HepG2 (cell line): ENCODE measurements at regions not wholly inside any gene's neighbourhood (a gene's known extent, or its start where the extent isn't known, plus 50 kb on each side); places are given as distances from the start of the nearest gene placed in this dataset.

Experiments
- ATAC-seq: fragments of 200-7000 bp; cut with Tn5 transposase; 3 replicates; pipeline ENCODE4 v1.9.1; 2020; ENCODE audit warnings: mild to moderate bottlenecking, moderate library complexity
- BruUV-seq: library from RNA; stranded (reverse); fragments of 400-500 nt; replicated peaks from 2 replicates; lab custom pipeline; 2021; lab: Mats Ljungman, UMichigan
- CTCF ChIA-PET: fragments of 300-600 bp; formaldehyde crosslinking; extraction: SDS; loops from one replicate; lab custom pipeline; 2021; ENCODE audit warnings: low total read pairs, inconsistent platforms, low intra/inter-chr PET ratio; lab: Yijun Ruan, JAX
- POLR2A ChIA-PET: fragments of 350-600 bp; sonication (Branson Sonifier 250); formaldehyde crosslinking; loops from one replicate; lab custom pipeline; 2020; ENCODE audit warnings: antibody characterized with exemption, inconsistent platforms; lab: Yijun Ruan, JAX
- DNase-seq: peaks from one replicate; pipeline ENCODE4 v3.0.0-alpha.2; 2015; ENCODE audit warnings: low spot score
- FAIRE-seq: peaks from 3 replicates; lab custom pipeline; 2011; peaks lifted over from hg19 to GRCh38; lab: Jason Lieb, UNC
- H2AFZ ChIP-seq: one replicate; pipeline ENCODE4 v1.6.1; 2011; ENCODE audit warnings: low read length, inconsistent platforms
- H3K27ac ChIP-seq: fragments of 300-600 bp; 3 replicates; pipeline ENCODE4 v1.8.0; 2011; ENCODE audit warnings: mixed run types, mild to moderate bottlenecking, mixed read lengths, low read length, inconsistent platforms; ENCODE audit not compliant: insufficient read depth; ENCODE audit errors: extremely low read length
- H3K27me3 ChIP-seq, 2 experiments: fragments of 200-600 bp in 1 of 2; 2 replicates in 1 of 2; 3 replicates in 1 of 2; pipeline versions ENCODE4 v1.6.0 to v1.8.0; 2011; ENCODE audit warnings: low read length in 2 of 2, mild to moderate bottlenecking in 2 of 2, moderate library complexity in 2 of 2, inconsistent platforms in 1 of 2; ENCODE audit not compliant: insufficient read depth in 2 of 2, control insufficient read depth in 1 of 2
- H3K36me3 ChIP-seq, 2 experiments: fragments of 200-600 bp in 1 of 2; replicated peaks in 1 of 2; 2 replicates in 1 of 2; 3 replicates in 1 of 2; pipeline versions ENCODE4 v1.5.1 to v1.8.0; 2011; ENCODE audit warnings: low read length in 2 of 2, inconsistent platforms in 1 of 2; ENCODE audit not compliant: insufficient read depth in 2 of 2, control insufficient read depth in 1 of 2
- H3K4me1 ChIP-seq: 2 replicates; pipeline ENCODE4 v1.5.1; 2012; ENCODE audit warnings: low read length, inconsistent platforms; ENCODE audit not compliant: insufficient read depth
- H3K4me2 ChIP-seq: 2 replicates; pipeline ENCODE4 v1.6.0; 2011; ENCODE audit warnings: low read depth, low read length, inconsistent platforms
- H3K4me3 ChIP-seq, 3 experiments: fragments of 200-600 bp in 1 of 3; sonication (generic), shearing (Covaris generic) in 1 of 3; replicated peaks in 1 of 3; 2 replicates each; pipeline ENCODE4 v1.5.1; 2011 to 2016; ENCODE audit warnings: low read length in 3 of 3, inconsistent platforms in 2 of 3, low read depth in 2 of 3, mild to moderate bottlenecking in 2 of 3, control low read depth in 1 of 3, mixed read lengths in 1 of 3; ENCODE audit not compliant: insufficient read depth in 1 of 3
- H3K79me2 ChIP-seq: one replicate; pipeline ENCODE4 v1.6.1; 2011; ENCODE audit warnings: low read length, inconsistent platforms; ENCODE audit not compliant: insufficient read depth
- H3K9ac ChIP-seq: 2 replicates; pipeline ENCODE4 v1.6.0; 2011; ENCODE audit warnings: mild to moderate bottlenecking, low read depth, low read length, inconsistent platforms; ENCODE audit not compliant: insufficient read depth
- H3K9me3 ChIP-seq: 2 replicates; pipeline ENCODE4 v1.5.1; 2012; ENCODE audit warnings: mild to moderate bottlenecking, low read length
- H4K20me1 ChIP-seq: 2 replicates; pipeline ENCODE4 v1.6.0; 2011; ENCODE audit warnings: inconsistent platforms, mild to moderate bottlenecking, low read length, moderate library complexity; ENCODE audit not compliant: insufficient read depth
- GPN1 ChIP-seq: sonication (generic); formaldehyde crosslinking; IDR thresholded peaks from 2 replicates; pipeline ENCODE4 v1.5.1; 2020; ENCODE audit warnings: missing genetic modification reagents, borderline replicate concordance
- HNRNPUL1 ChIP-seq: fragments of 200-400 bp; formaldehyde crosslinking; IDR thresholded peaks from 2 replicates; pipeline ENCODE4 v1.6.1; 2017; ENCODE audit warnings: low read depth, mild to moderate bottlenecking, low read length, moderate library complexity
- IRF2 ChIP-seq: IDR thresholded peaks from 2 replicates; pipeline ENCODE4 v1.6.1; 2018; ENCODE audit warnings: missing genetic modification reagents, missing compliant biosample characterization
- KLF11 ChIP-seq: IDR thresholded peaks from 2 replicates; pipeline ENCODE4 v1.6.1; 2016; ENCODE audit warnings: missing compliant biosample characterization
- NFE2L1 ChIP-seq: sonication (generic); formaldehyde crosslinking; IDR thresholded peaks from 2 replicates; pipeline ENCODE4 v1.4.0; 2020; ENCODE audit warnings: missing genetic modification reagents, mild to moderate bottlenecking, borderline replicate concordance
- POLR2AphosphoS5 ChIP-seq: IDR thresholded peaks from 2 replicates; pipeline ENCODE4 v1.6.1; 2012; ENCODE audit warnings: low read depth, low read length
- RFX1 ChIP-seq: fragments of 450-650 bp; IDR thresholded peaks from 2 replicates; pipeline ENCODE4 v1.6.1; 2017
- RXRB ChIP-seq: IDR thresholded peaks from 2 replicates; pipeline ENCODE4 v1.6.1; 2016; ENCODE audit warnings: borderline replicate concordance, missing genetic modification reagents, missing compliant biosample characterization
- ZBTB7B ChIP-seq: sonication (generic); formaldehyde crosslinking; IDR thresholded peaks from 2 replicates; pipeline ENCODE4 v1.4.0; 2020; ENCODE audit warnings: missing genetic modification reagents
- ZFAT ChIP-seq: sonication (generic); formaldehyde crosslinking; conservative IDR thresholded peaks from 2 replicates; pipeline ENCODE4 v1.8.1; 2023; ENCODE audit warnings: missing genetic modification reagents, inconsistent platforms
- ZFP41 ChIP-seq: sonication (generic); formaldehyde crosslinking; IDR thresholded peaks from 2 replicates; pipeline ENCODE4 v1.4.0; 2020; ENCODE audit warnings: mild to moderate bottlenecking, missing genetic modification reagents, borderline replicate concordance
- ZNF24 ChIP-seq: fragments of 450-650 bp; IDR thresholded peaks from 2 replicates; pipeline ENCODE4 v1.6.1; 2017; ENCODE audit warnings: antibody characterized with exemption, mild to moderate bottlenecking
- ZNF251 ChIP-seq: sonication (generic); formaldehyde crosslinking; IDR thresholded peaks from 2 replicates; pipeline ENCODE4 v1.9.0; 2021; ENCODE audit warnings: mild to moderate bottlenecking, missing genetic modification reagents
- ZNF260 ChIP-seq: sonication (generic); formaldehyde crosslinking; IDR thresholded peaks from 2 replicates; pipeline ENCODE4 v1.4.0; 2020; ENCODE audit warnings: missing genetic modification reagents, low read depth, mild to moderate bottlenecking, borderline replicate concordance
- ZNF337 ChIP-seq: sonication (generic); formaldehyde crosslinking; IDR thresholded peaks from 2 replicates; pipeline ENCODE4 v1.5.1; 2020; ENCODE audit warnings: missing genetic modification reagents, low read depth, mild to moderate bottlenecking, borderline replicate concordance
- ZNF713 ChIP-seq: sonication (generic); formaldehyde crosslinking; IDR thresholded peaks from 2 replicates; pipeline ENCODE4 v1.4.0; 2020; ENCODE audit warnings: mild to moderate bottlenecking, missing genetic modification reagents
- ZNF746 ChIP-seq: sonication (generic); formaldehyde crosslinking; IDR thresholded peaks from 2 replicates; pipeline ENCODE4 v1.8.0; 2022; ENCODE audit warnings: mild to moderate bottlenecking, missing genetic modification reagents
- WGBS: methylation state at CpG from one replicate; pipeline ENCODE4 v1.1.6; 2017; ENCODE audit warnings: low lambda C conversion rate; 5-methylcytosine and 5-hydroxymethylcytosine counted together
- in situ Hi-C: cut with HindIII; loops from 2 replicates; pipeline ENCODE4 v1.10.0; 2017; ENCODE audit warnings: low pct_unique_long_range_greater_than_20kb; ENCODE audit not compliant: extremely low pct_ligation_motif_present
- intact Hi-C: fragments of 100-400 bp; cut with micrococcal nuclease; formaldehyde crosslinking; loops from one replicate; pipeline ENCODE4 v1.10.0; 2022; ENCODE audit not compliant: unreplicated experiment

DNA sequence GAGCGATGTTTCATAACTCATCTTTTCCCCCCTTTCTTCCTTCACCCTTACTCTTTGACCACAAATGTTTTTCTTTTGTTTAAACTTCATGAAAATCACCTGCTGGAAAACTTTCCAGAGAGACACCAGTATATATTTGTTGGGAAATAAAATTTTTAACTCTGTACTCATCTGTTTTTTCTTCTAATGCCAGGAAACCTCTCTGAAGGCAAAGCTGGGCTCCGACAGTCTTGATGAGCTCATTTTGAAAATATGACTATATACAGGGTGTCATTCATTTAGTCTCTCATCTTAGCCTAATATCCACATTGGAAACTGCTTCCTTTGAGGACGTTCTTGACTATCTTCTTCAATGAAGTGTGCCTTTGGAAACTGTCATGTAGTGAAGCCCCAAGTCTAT lies 339.6 kb upstream of the ROBO2 start:
- 25% methylated on average over 3 of the region's 3 CpGs for WGBS
- CTCF ChIA-PET, result no interaction called here
- FAIRE-seq (no peak), DNase-seq (no peak), ATAC-seq (no peak)
- Histone ChIP-seq H2AFZ (no peak overlapping the region), H3K36me3 (no peaks in the 10 kb centered on the region), H3K27ac (no peak overlapping the region), H3K4me3 (no peak overlapping the region), H3K4me1 (peaks cover 8% of the 10 kb centered on the region), H3K27me3 (no peaks in the 10 kb centered on the region; a peak in 1 of 5 replicates), H4K20me1 (no peaks in the 10 kb centered on the region), H3K79me2 (no peaks in the 10 kb centered on the region), H3K4me2 (no peak overlapping the region), H3K9ac (no peak overlapping the region), H3K9me3 (no peaks in the 10 kb centered on the region)
- intact Hi-C loops, result no loop called here
- TF ChIP-seq ZBTB7B (CRISPR knock-in tag), result no peak
- TF ChIP-seq ZNF746 (CRISPR knock-in tag), result no peak
- TF ChIP-seq NFE2L1 (CRISPR knock-in tag), result no peak
- TF ChIP-seq ZFAT (CRISPR knock-in tag), result no peak
- TF ChIP-seq IRF2 (CRISPR knock-in tag), result no peak
- TF ChIP-seq ZNF337, result no peak
- TF ChIP-seq POLR2AphosphoS5, result no peak
- no peak for TF ChIP-seq KLF11
- no peak for TF ChIP-seq RXRB
- no peak for TF ChIP-seq RFX1
- no peak for TF ChIP-seq ZNF251 (CRISPR knock-in tag)
- no peak for TF ChIP-seq ZNF260 (CRISPR knock-in tag)
- TF ChIP-seq ZNF713 (CRISPR knock-in tag), result no peak
- no peak for TF ChIP-seq ZFP41 (CRISPR knock-in tag)
- no peak for TF ChIP-seq ZNF24
- TF ChIP-seq GPN1, result no peak
- TF ChIP-seq HNRNPUL1, result no peak
- no TSS peak for BruUV-seq
- POLR2A ChIA-PET, result no interaction called here
- in situ Hi-C loops, result no loop called here
